ENCODE measurements at regions not wholly inside any gene's neighbourhood (a gene's known extent, or its start where the extent isn't known, plus 50 kb on each side); places are given as distances from the start of the nearest gene placed in this dataset.

GRCh38 chr3:4235690-4236089 is 67.5 kb upstream of the SETMAR start:
- Mint-ChIP-seq H3K4me1 (peaks cover 8% of the 10 kb centered on the region), H3K27ac (no peak overlapping the region), H3K36me3 (no peaks in the 10 kb centered on the region), H3K9me3 (peaks cover 0 to 11% (median 4%) of the 10 kb centered on the region in 7 donors), H3K27me3 (ENCODE audit: low read depth in 3 of 3) (no peaks in the 10 kb centered on the region), H3K4me3 (no peak overlapping the region)
- H3K4me3 ChIP-seq (replicated peaks in 1 of 3; ENCODE audit: low read depth in 2 of 3, low read length in 3 of 3): no peak overlapping the region
- WGBS (ENCODE audit: insufficient coverage): no CpG with 5 or more reads among the region's 3 CpGs
- no peaks in the 10 kb centered on the region for H3K4me1 ChIP-seq (ENCODE audit: control insufficient read depth in 1 of 2, insufficient read depth in 2 of 2, low read length in 2 of 2)
- H2AFZ ChIP-seq (ENCODE audit: insufficient read depth, low read depth, low read length, poor library complexity, severe bottlenecking): no peak overlapping the region
- TF ChIP-seq, protein P1, sequence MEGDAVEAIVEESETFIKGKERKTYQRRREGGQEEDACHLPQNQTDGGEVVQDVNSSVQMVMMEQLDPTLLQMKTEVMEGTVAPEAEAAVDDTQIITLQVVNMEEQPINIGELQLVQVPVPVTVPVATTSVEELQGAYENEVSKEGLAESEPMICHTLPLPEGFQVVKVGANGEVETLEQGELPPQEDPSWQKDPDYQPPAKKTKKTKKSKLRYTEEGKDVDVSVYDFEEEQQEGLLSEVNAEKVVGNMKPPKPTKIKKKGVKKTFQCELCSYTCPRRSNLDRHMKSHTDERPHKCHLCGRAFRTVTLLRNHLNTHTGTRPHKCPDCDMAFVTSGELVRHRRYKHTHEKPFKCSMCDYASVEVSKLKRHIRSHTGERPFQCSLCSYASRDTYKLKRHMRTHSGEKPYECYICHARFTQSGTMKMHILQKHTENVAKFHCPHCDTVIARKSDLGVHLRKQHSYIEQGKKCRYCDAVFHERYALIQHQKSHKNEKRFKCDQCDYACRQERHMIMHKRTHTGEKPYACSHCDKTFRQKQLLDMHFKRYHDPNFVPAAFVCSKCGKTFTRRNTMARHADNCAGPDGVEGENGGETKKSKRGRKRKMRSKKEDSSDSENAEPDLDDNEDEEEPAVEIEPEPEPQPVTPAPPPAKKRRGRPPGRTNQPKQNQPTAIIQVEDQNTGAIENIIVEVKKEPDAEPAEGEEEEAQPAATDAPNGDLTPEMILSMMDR (IDR thresholded peaks at IDR 0.05): no peak
- no peaks in the 10 kb centered on the region for H3K36me3 ChIP-seq (replicated peaks in 1 of 2; ENCODE audit: control insufficient read depth in 1 of 2, insufficient read depth in 2 of 2, low read length in 2 of 2)
- H3K27ac ChIP-seq (ENCODE audit: low read depth in 1 of 2, low read length in 2 of 2): no peak overlapping the region
- H3K27me3 ChIP-seq (ENCODE audit: control insufficient read depth in 2 of 2, insufficient read depth in 2 of 2, low read length in 2 of 2): no peaks in the 10 kb centered on the region
- no peaks in the 10 kb centered on the region for H3K79me2 ChIP-seq (ENCODE audit: insufficient read depth, low read length)
- H3K9me3 ChIP-seq (replicated peaks in 1 of 2; ENCODE audit: control insufficient read depth in 1 of 2, insufficient read depth in 1 of 2, low read length in 2 of 2): no peaks in the 10 kb centered on the region
- H4K20me1 ChIP-seq (ENCODE audit: insufficient read depth, low read length): no peaks in the 10 kb centered on the region
- no peak for DNase-seq
- H3K4me2 ChIP-seq (replicated peaks; ENCODE audit: extremely low read depth, low read length, poor library complexity, severe bottlenecking): no peak overlapping the region
- H3K9ac ChIP-seq (ENCODE audit: insufficient read depth, low read length, poor library complexity, severe bottlenecking): no peak overlapping the region
- intact Hi-C loops (cut with micrococcal nuclease): no loop called here

DNA sequence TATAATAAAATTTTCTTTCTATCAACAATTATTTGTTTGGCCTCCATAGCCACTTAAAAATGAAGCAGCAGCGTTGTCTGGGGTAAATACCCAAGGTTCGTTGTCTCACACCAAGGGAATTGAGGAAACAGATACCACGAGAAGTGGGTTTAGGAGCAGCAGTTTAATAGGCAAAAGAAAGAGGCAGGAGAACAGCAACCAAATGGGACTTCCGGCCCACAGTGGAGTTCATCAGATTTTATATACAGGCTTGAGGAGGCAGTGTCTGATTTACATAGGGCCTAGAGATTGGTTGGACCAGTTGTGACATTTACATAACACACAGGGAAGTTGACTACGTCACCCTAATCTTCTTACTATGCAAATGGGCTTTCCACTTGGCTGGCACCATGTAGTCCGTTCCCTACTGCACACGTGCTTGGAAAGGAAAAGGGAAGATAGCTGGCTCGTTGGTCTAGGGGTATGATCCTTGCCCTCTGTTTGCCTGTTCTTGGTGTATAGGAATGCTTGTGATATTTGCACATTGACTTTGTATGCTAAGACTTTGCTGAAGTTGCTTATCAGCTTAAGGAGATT is 61.5 kb upstream of the SETMAR start:
- no peaks in the 10 kb centered on the region for H4K20me1 ChIP-seq (ENCODE audit: insufficient read depth, low read length)
- Mint-ChIP-seq H3K27ac (no peak overlapping the region), H3K4me1 (no peaks in the 10 kb centered on the region), H3K36me3 (peaks cover 0 to 2% of the 10 kb centered on the region in 2 donors), H3K9me3 (peaks cover 5 to 17% (median 11%) of the 10 kb centered on the region in 7 donors), H3K27me3 (ENCODE audit: low read depth in 3 of 3) (peaks cover 0 to 2% (median 0%) of the 10 kb centered on the region in 3 donors), H3K4me3 (no peak overlapping the region)
- TF ChIP-seq, protein P1 (IDR thresholded peaks at IDR 0.05): no peak
- H3K4me3 ChIP-seq (replicated peaks in 1 of 3; ENCODE audit: low read depth in 2 of 3, low read length in 3 of 3): no peak overlapping the region
- intact Hi-C loops (cut with micrococcal nuclease): no loop called here
- no peaks in the 10 kb centered on the region for H3K27me3 ChIP-seq (ENCODE audit: control insufficient read depth in 2 of 2, insufficient read depth in 2 of 2, low read length in 2 of 2)
- no peak overlapping the region for H3K27ac ChIP-seq (ENCODE audit: low read depth in 1 of 2, low read length in 2 of 2)
- H3K79me2 ChIP-seq (ENCODE audit: insufficient read depth, low read length): no peaks in the 10 kb centered on the region
- 87% methylated on average over 3 of the region's 8 CpGs for WGBS (ENCODE audit: insufficient coverage)
- no peak overlapping the region for H3K4me2 ChIP-seq (replicated peaks; ENCODE audit: extremely low read depth, low read length, poor library complexity, severe bottlenecking)
- no peaks in the 10 kb centered on the region for H3K36me3 ChIP-seq (replicated peaks in 1 of 2; ENCODE audit: control insufficient read depth in 1 of 2, insufficient read depth in 2 of 2, low read length in 2 of 2)
- H3K9me3 ChIP-seq (replicated peaks in 1 of 2; ENCODE audit: control insufficient read depth in 1 of 2, insufficient read depth in 1 of 2, low read length in 2 of 2): peaks cover 0 to 9% of the 10 kb centered on the region in 2 donors
- DNase-seq: no peak
- H2AFZ ChIP-seq (ENCODE audit: insufficient read depth, low read depth, low read length, poor library complexity, severe bottlenecking): no peak overlapping the region
- no peak overlapping the region for H3K9ac ChIP-seq (ENCODE audit: insufficient read depth, low read length, poor library complexity, severe bottlenecking)
- no peaks in the 10 kb centered on the region for H3K4me1 ChIP-seq (ENCODE audit: control insufficient read depth in 1 of 2, insufficient read depth in 2 of 2, low read length in 2 of 2)
